ENCODE measurements at regions not wholly inside any gene's neighbourhood (a gene's known extent, or its start where the extent isn't known, plus 50 kb on each side); places are given as distances from the start of the nearest gene placed in this dataset.

- TF ChIP-seq POLR2AphosphoS5 (IDR thresholded peaks at IDR 0.05; ENCODE audit: low read depth, low read length) (no peak), POLR2A (IDR thresholded peaks at IDR 0.05; ENCODE audit: low read depth, low read length) (no peak), TAF1 (IDR thresholded peaks at IDR 0.05; ENCODE audit: low read depth, low read length) (no peak)
Observed at GRCh38 chr6:80638213-80639055, 532.0 kb downstream of the BCKDHB start.

Data from GM12891 (cell line).